H1 (cell line): ENCODE measurements at regions not wholly inside any gene's neighbourhood (a gene's known extent, or its start where the extent isn't known, plus 50 kb on each side); places are given as distances from the start of the nearest gene placed in this dataset.

Experiments used
- CTCF ChIA-PET: fragments of 300-600 bp; sonication (Branson Sonifier 250); formaldehyde crosslinking; loops from one replicate; lab custom pipeline; 2021; ENCODE audit not compliant: partially characterized antibody; lab: Charles Lee
- POLR2A ChIA-PET: fragments of 300-600 bp; sonication (Branson Sonifier 250); formaldehyde crosslinking; loops from one replicate; lab custom pipeline; 2021; ENCODE audit warnings: inconsistent platforms; ENCODE audit not compliant: partially characterized antibody; lab: Charles Lee
- DNase-seq, 2 experiments: peaks; one replicate each; pipeline versions ENCODE4 v3.0.0 to v3.0.0-alpha.2; 2010 to 2022; ENCODE audit warnings: low spot score in 2 of 2, low read depth in 1 of 2, mixed read lengths in 1 of 2
- FAIRE-seq: peaks from 2 replicates; lab custom pipeline; 2011; peaks lifted over from hg19 to GRCh38; lab: Jason Lieb, UNC
- H2AFZ ChIP-seq: 2 replicates; pipeline ENCODE4 v1.8.1; 2012; ENCODE audit warnings: low read length, inconsistent platforms
- H2AK5ac ChIP-seq: 2 replicates; pipeline ENCODE4 v1.6.1; 2013; ENCODE audit warnings: low read depth, low read length
- H2BK120ac ChIP-seq: replicated peaks from 2 replicates; pipeline ENCODE3; 2013; ENCODE audit warnings: low read depth, low read length, inconsistent platforms
- H2BK12ac ChIP-seq: 2 replicates; pipeline ENCODE4 v1.6.1; 2013; ENCODE audit warnings: low read depth, low read length
- H2BK15ac ChIP-seq: 2 replicates; pipeline ENCODE4 v1.6.1; 2013; ENCODE audit warnings: low read length
- H2BK20ac ChIP-seq: 2 replicates; pipeline ENCODE4 v1.6.1; 2013; ENCODE audit warnings: low read length
- H2BK5ac ChIP-seq: 2 replicates; pipeline ENCODE4 v1.6.1; 2013; ENCODE audit warnings: low read depth, low read length
- H3K14ac ChIP-seq: 2 replicates; pipeline ENCODE4 v1.6.1; 2013; ENCODE audit warnings: inconsistent platforms; ENCODE audit not compliant: insufficient read length
- H3K18ac ChIP-seq: 2 replicates; pipeline ENCODE4 v1.6.1; 2013; ENCODE audit warnings: low read length; ENCODE audit errors: extremely low read depth
- H3K23ac ChIP-seq: 2 replicates; pipeline ENCODE4 v1.6.1; 2013; ENCODE audit warnings: inconsistent platforms; ENCODE audit not compliant: insufficient read length
- H3K23me2 ChIP-seq: 2 replicates; pipeline ENCODE4 v1.6.1; 2013; ENCODE audit warnings: low read depth, low read length
- H3K27ac ChIP-seq: 2 replicates; pipeline ENCODE4 v1.6.1; 2011; ENCODE audit warnings: low read depth, low read length, inconsistent platforms
- H3K27me3 ChIP-seq, 4 experiments: replicated peaks in 1 of 4; 1 replicate in 1 of 4; 2 replicates in 3 of 4; pipeline versions ENCODE4 v1.6.1 to v1.8.1; 2011 to 2013; ENCODE audit warnings: low read length in 3 of 4, mild to moderate bottlenecking in 3 of 4, inconsistent platforms in 2 of 4, mixed read lengths in 2 of 4, moderate library complexity in 1 of 4; ENCODE audit not compliant: control insufficient read depth in 3 of 4, insufficient read depth in 3 of 4; ENCODE audit errors: extremely low read depth in 1 of 4
- H3K36me3 ChIP-seq, 4 experiments: 2 replicates each; pipeline versions ENCODE4 v1.6.1 to v1.8.1; 2011 to 2013; ENCODE audit warnings: mild to moderate bottlenecking in 4 of 4, low read length in 3 of 4, moderate library complexity in 2 of 4, control low read depth in 1 of 4, inconsistent platforms in 1 of 4; ENCODE audit not compliant: insufficient read depth in 4 of 4, control insufficient read depth in 2 of 4
- H3K4ac ChIP-seq: replicated peaks from 2 replicates; pipeline ENCODE3; 2013; ENCODE audit warnings: low read length, low read depth, mixed read lengths, inconsistent platforms; ENCODE audit not compliant: insufficient read length
- H3K4me1 ChIP-seq, 4 experiments: replicated peaks in 1 of 4; 1 replicate in 1 of 4; 2 replicates in 3 of 4; pipeline versions ENCODE4 v1.6.1 to v1.8.1; 2011 to 2013; ENCODE audit warnings: low read length in 3 of 4, inconsistent platforms in 2 of 4, mixed read lengths in 1 of 4; ENCODE audit not compliant: insufficient read depth in 4 of 4, control insufficient read depth in 3 of 4
- H3K4me2 ChIP-seq, 2 experiments: 2 replicates each; pipeline versions ENCODE4 v1.6.1 to v1.8.1; 2011 to 2013; ENCODE audit warnings: low read depth in 2 of 2, low read length in 2 of 2, control low read depth in 1 of 2, inconsistent platforms in 1 of 2, mild to moderate bottlenecking in 1 of 2; ENCODE audit not compliant: insufficient read depth in 1 of 2
- H3K4me3 ChIP-seq, 4 experiments: fragments of 200-600, 300-600 bp in 1 of 4; sonication (generic), shearing (Covaris generic), sonication (Bioruptor Twin) in 1 of 4; 2 replicates each; pipeline versions ENCODE4 v1.5.1 to v1.8.1; 2011 to 2016; ENCODE audit warnings: low read length in 4 of 4, low read depth in 3 of 4, control low read depth in 2 of 4, inconsistent platforms in 2 of 4, mild to moderate bottlenecking in 2 of 4, mixed read lengths in 1 of 4, moderate library complexity in 1 of 4; ENCODE audit not compliant: insufficient read depth in 2 of 4; ENCODE audit errors: extremely low read depth in 1 of 4
- H3K56ac ChIP-seq: replicated peaks from 2 replicates; pipeline ENCODE3; 2013; ENCODE audit warnings: low read depth, mild to moderate bottlenecking, mixed read lengths, low read length, inconsistent platforms; ENCODE audit not compliant: insufficient read length
- H3K79me1 ChIP-seq: 2 replicates; pipeline ENCODE4 v1.6.1; 2013; ENCODE audit warnings: low read depth, low read length, control low read depth
- H3K79me2 ChIP-seq, 2 experiments: 2 replicates each; pipeline versions ENCODE4 v1.6.1 to v1.8.1; 2012 to 2013; ENCODE audit warnings: low read length in 2 of 2, mild to moderate bottlenecking in 2 of 2, inconsistent platforms in 1 of 2; ENCODE audit not compliant: insufficient read depth in 2 of 2, control insufficient read depth in 1 of 2
- H3K9ac ChIP-seq, 4 experiments: replicated peaks in 1 of 4; 1 replicate in 1 of 4; 2 replicates in 3 of 4; pipeline versions ENCODE4 v1.6.1 to v1.8.1; 2011 to 2013; ENCODE audit warnings: low read depth in 3 of 4, low read length in 3 of 4, control low read depth in 2 of 4, mild to moderate bottlenecking in 2 of 4, moderate library complexity in 2 of 4, inconsistent platforms in 1 of 4; ENCODE audit errors: extremely low read depth in 1 of 4
- H3K9me3 ChIP-seq, 2 experiments: 2 replicates each; pipeline versions ENCODE4 v1.6.1 to v1.8.1; 2012 to 2013; ENCODE audit warnings: mild to moderate bottlenecking in 2 of 2, moderate library complexity in 2 of 2, control low read depth in 1 of 2, inconsistent platforms in 1 of 2, low read depth in 1 of 2, low read length in 1 of 2, mixed read lengths in 1 of 2; ENCODE audit not compliant: insufficient read depth in 2 of 2
- H4K20me1 ChIP-seq, 2 experiments: replicated peaks in 1 of 2; 2 replicates each; pipeline versions ENCODE3 to v1.8.1; 2011 to 2013; ENCODE audit warnings: inconsistent platforms in 2 of 2, low read length in 2 of 2, mild to moderate bottlenecking in 1 of 2; ENCODE audit not compliant: insufficient read depth in 2 of 2, control insufficient read depth in 1 of 2
- H4K5ac ChIP-seq: 2 replicates; pipeline ENCODE4 v1.6.1; 2013; ENCODE audit warnings: low read length, low read depth, mixed read lengths, inconsistent platforms; ENCODE audit not compliant: insufficient read length
- H4K8ac ChIP-seq: 2 replicates; pipeline ENCODE4 v1.8.0; 2013; ENCODE audit warnings: mild to moderate bottlenecking, moderate library complexity, low read length, inconsistent platforms; ENCODE audit not compliant: insufficient read depth; ENCODE audit errors: extremely low read depth
- H4K91ac ChIP-seq: replicated peaks from 2 replicates; pipeline ENCODE3; 2013; ENCODE audit warnings: low read length, mixed read lengths, inconsistent platforms; ENCODE audit not compliant: insufficient read length
- BRCA1 ChIP-seq: IDR thresholded peaks from 2 replicates; pipeline ENCODE4 v1.6.1; 2012; ENCODE audit warnings: low read depth, low read length, improper control_type of control experiment
- MAFK ChIP-seq: IDR thresholded peaks from 2 replicates; pipeline ENCODE4 v1.6.1; 2012; ENCODE audit warnings: low read depth, mild to moderate bottlenecking, improper control_type of control experiment, low read length
- TCF12 ChIP-seq: IDR thresholded peaks from 2 replicates; pipeline ENCODE4 v1.6.1; 2011; ENCODE audit warnings: low read depth, mild to moderate bottlenecking, low read length
- WGBS, 2 experiments: shearing (Covaris generic) in 1 of 2; methylation state at CpG; one replicate each; pipeline versions ENCODE4 v1.1.6 to v1.1.7; 2013 to 2015; ENCODE audit warnings: low lambda C conversion rate in 2 of 2, mixed read lengths in 2 of 2, inconsistent platforms in 1 of 2, low coverage in 1 of 2, missing lambda C conversion rate in 1 of 2; ENCODE audit not compliant: insufficient replicate concordance in 2 of 2, insufficient coverage in 1 of 2, insufficient read length in 1 of 2; ENCODE audit errors: extremely low coverage in 1 of 2, missing lambda C conversion rate in 1 of 2; 5-methylcytosine and 5-hydroxymethylcytosine counted together

- no peaks in the 10 kb centered on the region for H3K36me3 ChIP-seq
- no peak overlapping the region for H3K4ac ChIP-seq
- H3K23ac ChIP-seq, result no peak overlapping the region
- no peak overlapping the region for H4K8ac ChIP-seq
- H2AK5ac ChIP-seq, result no peak overlapping the region
- H4K91ac ChIP-seq, result no peak overlapping the region
- no peaks in the 10 kb centered on the region for H3K79me2 ChIP-seq
- no peak overlapping the region for H3K27ac ChIP-seq
- no peak overlapping the region for H2BK120ac ChIP-seq
- H3K9ac ChIP-seq, result no peak overlapping the region
- H3K23me2 ChIP-seq, result no peaks in the 10 kb centered on the region
- CTCF ChIA-PET, result no interaction called here
- H3K79me1 ChIP-seq, result no peaks in the 10 kb centered on the region
- no peak overlapping the region for H2BK20ac ChIP-seq
- H2BK5ac ChIP-seq, result no peak overlapping the region
- H4K20me1 ChIP-seq, result no peaks in the 10 kb centered on the region
- no peaks in the 10 kb centered on the region for H3K27me3 ChIP-seq
- H4K5ac ChIP-seq, result no peak overlapping the region
- no peak overlapping the region for H2AFZ ChIP-seq
- H3K4me2 ChIP-seq, result no peak overlapping the region
- POLR2A ChIA-PET, result no interaction called here
- no peaks in the 10 kb centered on the region for H3K4me1 ChIP-seq
- H2BK12ac ChIP-seq, result no peak overlapping the region
- no peak overlapping the region for H3K4me3 ChIP-seq
- DNase-seq (no peak), FAIRE-seq (no peak)
- no peak overlapping the region for H2BK15ac ChIP-seq
- H3K56ac ChIP-seq, result no peak overlapping the region
- H3K18ac ChIP-seq, result no peak overlapping the region
- no peak for TF ChIP-seq BRCA1
- TF ChIP-seq MAFK, result no peak
- TF ChIP-seq TCF12, result no peak
- 85% methylated on average over 1 of the region's 1 CpG; no CpG with 5 or more reads in 1 of the 2 experiments for WGBS, 2 experiments
- H3K14ac ChIP-seq, result no peak overlapping the region
- H3K9me3 ChIP-seq, result no peaks in the 10 kb centered on the region
These were observed 193.2 kb upstream of the RFC3 start for GRCh38 chr13:33624740-33625139.
